ENCODE measurements at regions not wholly inside any gene's neighbourhood (a gene's known extent, or its start where the extent isn't known, plus 50 kb on each side); places are given as distances from the start of the nearest gene placed in this dataset.

DNA sequence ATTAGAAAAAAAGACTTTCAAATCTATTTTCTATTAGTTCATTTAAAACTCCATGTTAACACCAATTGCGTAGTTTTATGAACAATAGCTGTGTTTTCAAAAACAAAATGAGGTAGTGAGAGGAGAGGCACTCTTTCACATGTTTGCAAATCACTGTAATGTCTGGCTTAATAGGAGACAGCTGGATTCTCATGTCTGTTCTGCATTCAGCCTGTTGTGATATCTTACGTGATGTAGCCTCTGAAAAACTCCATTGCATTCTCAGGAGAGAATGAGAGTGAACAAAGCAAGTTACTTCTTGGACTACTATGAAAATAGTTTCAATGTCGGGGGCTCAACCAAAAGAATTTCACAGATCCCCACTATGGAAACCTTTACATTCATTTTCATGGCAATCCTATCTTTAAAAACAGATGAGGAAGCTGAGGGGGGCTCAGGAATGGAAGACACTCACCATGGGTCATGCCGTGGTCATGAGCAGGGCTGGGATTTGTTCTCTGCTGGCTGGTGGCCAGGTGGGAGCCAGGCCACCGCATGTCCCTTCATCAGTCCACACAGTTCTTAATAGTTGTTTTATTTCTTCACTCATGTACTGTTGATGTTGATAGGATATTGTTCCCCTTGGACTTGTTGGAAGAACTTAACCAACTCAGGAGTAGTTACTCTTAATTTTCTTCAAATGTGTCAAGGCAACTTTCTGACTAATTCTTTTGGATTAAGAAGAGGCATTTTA is 346.2 kb upstream of the FAR2 start:
- DNase-seq (ENCODE audit: low spot score in 2 of 2), result no peak
- TF ChIP-seq, protein P1, sequence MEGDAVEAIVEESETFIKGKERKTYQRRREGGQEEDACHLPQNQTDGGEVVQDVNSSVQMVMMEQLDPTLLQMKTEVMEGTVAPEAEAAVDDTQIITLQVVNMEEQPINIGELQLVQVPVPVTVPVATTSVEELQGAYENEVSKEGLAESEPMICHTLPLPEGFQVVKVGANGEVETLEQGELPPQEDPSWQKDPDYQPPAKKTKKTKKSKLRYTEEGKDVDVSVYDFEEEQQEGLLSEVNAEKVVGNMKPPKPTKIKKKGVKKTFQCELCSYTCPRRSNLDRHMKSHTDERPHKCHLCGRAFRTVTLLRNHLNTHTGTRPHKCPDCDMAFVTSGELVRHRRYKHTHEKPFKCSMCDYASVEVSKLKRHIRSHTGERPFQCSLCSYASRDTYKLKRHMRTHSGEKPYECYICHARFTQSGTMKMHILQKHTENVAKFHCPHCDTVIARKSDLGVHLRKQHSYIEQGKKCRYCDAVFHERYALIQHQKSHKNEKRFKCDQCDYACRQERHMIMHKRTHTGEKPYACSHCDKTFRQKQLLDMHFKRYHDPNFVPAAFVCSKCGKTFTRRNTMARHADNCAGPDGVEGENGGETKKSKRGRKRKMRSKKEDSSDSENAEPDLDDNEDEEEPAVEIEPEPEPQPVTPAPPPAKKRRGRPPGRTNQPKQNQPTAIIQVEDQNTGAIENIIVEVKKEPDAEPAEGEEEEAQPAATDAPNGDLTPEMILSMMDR (IDR thresholded peaks at IDR 0.05), result no peak
- Histone ChIP-seq H3K27ac (no peak overlapping the region), H3K27me3 (no peaks in the 10 kb centered on the region), H3K9me3 (no peaks in the 10 kb centered on the region), H3K36me3 (no peaks in the 10 kb centered on the region), H3K4me3 (no peak overlapping the region), H3K4me1 (no peaks in the 10 kb centered on the region)
- intact Hi-C loops (cut with DNase I), result no loop called here

DNA sequence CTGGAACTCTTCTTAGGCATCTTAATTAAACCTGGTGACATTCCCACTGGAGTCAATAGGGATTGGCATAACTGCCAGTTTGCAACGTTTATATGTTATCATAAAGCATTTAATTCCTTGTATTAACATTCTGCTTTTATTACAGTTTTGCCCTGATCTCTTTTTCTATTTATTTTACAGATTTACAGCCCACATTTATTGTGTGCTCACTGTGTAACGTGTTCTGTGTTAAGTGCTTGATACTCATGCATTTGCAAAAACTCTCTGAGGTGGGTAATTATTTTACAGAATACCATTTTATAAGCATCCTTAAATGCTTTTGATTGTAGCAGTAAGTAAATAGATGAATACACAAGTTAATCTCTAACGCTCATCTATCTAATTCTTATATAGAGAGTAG is 341.5 kb upstream of the FAR2 start:
- no peaks in the 10 kb centered on the region for H3K27me3 ChIP-seq
- H3K36me3 ChIP-seq, result no peaks in the 10 kb centered on the region
- no peak overlapping the region for H3K4me3 ChIP-seq
- intact Hi-C loops (cut with DNase I), result no loop called here
- no peak overlapping the region for H3K27ac ChIP-seq
- TF ChIP-seq, protein P1 (IDR thresholded peaks at IDR 0.05), result no peak
- H3K4me1 ChIP-seq, result no peaks in the 10 kb centered on the region
- H3K9me3 ChIP-seq, result no peaks in the 10 kb centered on the region
- no peak for DNase-seq (ENCODE audit: low spot score in 2 of 2)

DNA sequence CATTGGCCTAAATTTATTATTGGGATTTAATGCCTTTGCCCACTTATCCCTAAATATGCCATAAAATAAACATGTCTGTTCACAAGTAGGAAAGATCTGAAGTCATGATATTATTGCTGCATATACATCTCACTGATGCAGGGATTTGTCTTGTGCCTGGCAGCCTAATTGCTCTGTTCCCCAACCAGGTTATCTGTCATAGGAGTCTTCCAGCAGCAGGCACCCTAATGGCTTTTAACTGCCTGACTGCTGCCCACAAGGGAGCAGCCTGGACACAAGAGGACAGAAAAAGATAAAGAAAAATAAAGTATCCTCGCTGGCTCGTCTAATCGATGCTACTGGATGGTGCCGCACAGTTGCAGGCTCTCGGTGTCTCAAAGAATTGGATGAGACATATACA is 337.6 kb upstream of the FAR2 start:
- no peak overlapping the region for H3K27ac ChIP-seq
- no peaks in the 10 kb centered on the region for H3K9me3 ChIP-seq
- H3K4me3 ChIP-seq, result no peak overlapping the region
- TF ChIP-seq, protein P1 (IDR thresholded peaks at IDR 0.05), result no peak
- no peaks in the 10 kb centered on the region for H3K4me1 ChIP-seq
- intact Hi-C loops (cut with DNase I), result no loop called here
- H3K36me3 ChIP-seq, result no peaks in the 10 kb centered on the region
- no peak for DNase-seq (ENCODE audit: low spot score in 2 of 2)
- no peaks in the 10 kb centered on the region for H3K27me3 ChIP-seq

DNA sequence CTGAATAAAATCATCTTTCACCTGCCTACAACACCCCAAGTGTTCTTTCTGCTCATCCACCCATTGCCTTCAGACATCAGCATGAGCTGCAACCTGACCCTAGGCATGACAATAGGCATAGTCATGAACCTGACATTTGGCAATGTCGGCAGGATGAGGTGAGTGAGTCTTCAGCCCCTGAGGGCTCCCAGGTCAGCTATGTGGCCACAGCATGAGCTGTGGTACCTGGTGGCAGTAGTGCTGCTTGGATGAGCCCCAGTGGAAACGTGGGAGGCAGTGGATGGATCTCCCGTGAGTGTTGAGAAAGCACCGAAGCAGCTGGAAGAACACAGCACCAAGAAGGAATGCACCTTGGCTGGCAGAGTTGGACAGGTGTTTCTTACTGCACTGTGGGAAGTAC is 334.8 kb upstream of the FAR2 start:
- intact Hi-C loops (cut with DNase I), result no loop called here

DNA sequence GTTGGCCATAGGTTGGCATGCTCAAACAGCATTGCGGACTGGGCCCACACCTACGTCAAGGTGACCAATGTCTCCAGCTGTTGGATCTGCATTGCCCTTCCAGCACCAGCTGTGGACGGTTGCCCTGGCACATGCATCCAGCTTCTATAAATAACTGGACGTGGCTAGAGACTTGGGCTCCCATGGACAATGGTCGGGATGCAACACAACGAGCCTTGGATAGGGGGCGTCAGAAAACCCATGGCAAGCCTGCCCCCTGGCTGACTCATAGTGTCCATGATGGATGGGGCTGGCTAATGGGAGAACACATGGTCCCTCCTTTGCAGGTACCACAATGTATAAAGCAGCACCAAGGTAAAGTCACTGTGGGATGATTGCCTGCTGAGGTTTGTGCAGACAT is 331.6 kb upstream of the FAR2 start:
- Histone ChIP-seq H3K4me1 (no peaks in the 10 kb centered on the region), H3K36me3 (no peaks in the 10 kb centered on the region), H3K27ac (no peak overlapping the region), H3K27me3 (no peaks in the 10 kb centered on the region), H3K4me3 (no peak overlapping the region), H3K9me3 (no peaks in the 10 kb centered on the region)
- intact Hi-C loops (cut with DNase I), result no loop called here
- TF ChIP-seq, protein P1 (IDR thresholded peaks at IDR 0.05), result no peak
- DNase-seq (ENCODE audit: low spot score in 2 of 2), result no peak

More for the DNA sequence above, 334.8 kb upstream of the FAR2 start:
- no peak overlapping the region for H3K4me3 ChIP-seq
- no peaks in the 10 kb centered on the region for H3K36me3 ChIP-seq
- no peaks in the 10 kb centered on the region for H3K27me3 ChIP-seq
- TF ChIP-seq, protein P1 (IDR thresholded peaks at IDR 0.05), result no peak
- no peaks in the 10 kb centered on the region for H3K4me1 ChIP-seq
- no peak for DNase-seq (ENCODE audit: low spot score in 2 of 2)
- H3K27ac ChIP-seq, result no peak overlapping the region
- no peaks in the 10 kb centered on the region for H3K9me3 ChIP-seq

Data from ascending aorta (tissue), 2 donors.